PC-3 (cell line): ENCODE measurements at regions not wholly inside any gene's neighbourhood (a gene's known extent, or its start where the extent isn't known, plus 50 kb on each side); places are given as distances from the start of the nearest gene placed in this dataset.

ENCODE experiments used
- ATAC-seq: fragments of 200-7000 bp; cut with Tn5 transposase; 2 replicates; pipeline ENCODE4 v1.9.1; 2020; ENCODE audit warnings: mild to moderate bottlenecking, moderate library complexity
- BruUV-seq: library from RNA; stranded (reverse); fragments of 400-500 nt; replicated peaks from 2 replicates; lab custom pipeline; 2021; lab: Mats Ljungman, UMichigan
- CTCF ChIA-PET: fragments of 300-600 bp; sonication (Branson Sonifier 250); formaldehyde crosslinking; loops from one replicate; lab custom pipeline; 2022; ENCODE audit warnings: antibody characterized with exemption; lab: Charles Lee
- POLR2A ChIA-PET: fragments of 300-600 bp; sonication (Branson Sonifier 250); formaldehyde crosslinking; loops from one replicate; lab custom pipeline; 2022; ENCODE audit warnings: antibody characterized with exemption; ENCODE audit not compliant: unreplicated experiment; lab: Charles Lee
- DNase-seq: peaks from one replicate; pipeline ENCODE4 v3.0.0-alpha.2; 2015
- H2AFZ ChIP-seq: fragments of 300-600 bp; sonication (generic); 2 replicates; pipeline ENCODE4 v1.6.0; 2016; ENCODE audit warnings: antibody characterized with exemption, low read length
- H3F3A ChIP-seq: fragments of 300-600 bp; sonication (generic); one replicate; pipeline ENCODE4 v1.6.0; 2017; ENCODE audit warnings: antibody characterized with exemption, low read length, control low read depth, mild to moderate bottlenecking; ENCODE audit not compliant: unreplicated experiment
- H3K27ac ChIP-seq: fragments of 300-600 bp; sonication (generic); 2 replicates; pipeline ENCODE4 v1.5.1; 2016; ENCODE audit warnings: mild to moderate bottlenecking, low read length
- H3K27me3 ChIP-seq: fragments of 300-600 bp; sonication (generic); 2 replicates; pipeline ENCODE4 v1.6.1; 2016; ENCODE audit warnings: low read length, mixed read lengths
- H3K36me3 ChIP-seq: fragments of 300-600 bp; sonication (generic); 2 replicates; pipeline ENCODE4 v1.6.1; 2016; ENCODE audit warnings: low read depth, mixed run types, low read length, mixed read lengths
- H3K4me1 ChIP-seq: fragments of 300-600 bp; sonication (generic); 2 replicates; pipeline ENCODE4 v1.5.1; 2016; ENCODE audit warnings: low read length; ENCODE audit not compliant: insufficient read depth
- H3K4me2 ChIP-seq: fragments of 300-600 bp; sonication (generic); 2 replicates; pipeline ENCODE4 v1.6.0; 2016; ENCODE audit warnings: low read length
- H3K4me3 ChIP-seq: fragments of 300-600 bp; sonication (generic); 2 replicates; pipeline ENCODE4 v1.5.1; 2016; ENCODE audit warnings: mild to moderate bottlenecking, low read length, mixed read lengths
- H3K79me2 ChIP-seq: fragments of 300-600 bp; sonication (generic); 2 replicates; pipeline ENCODE4 v1.6.1; 2017; ENCODE audit warnings: low read length, mixed read lengths
- H3K9ac ChIP-seq: fragments of 300-600 bp; sonication (generic); 2 replicates; pipeline ENCODE4 v1.6.0; 2016; ENCODE audit warnings: mild to moderate bottlenecking, low read length
- H3K9me2 ChIP-seq: fragments of 300-600 bp; sonication (generic); replicated peaks from 2 replicates; pipeline ENCODE4 v1.6.1; 2016; ENCODE audit warnings: mixed run types, low read length, mixed read lengths
- H3K9me3 ChIP-seq: fragments of 300-600 bp; sonication (generic); 2 replicates; pipeline ENCODE4 v1.6.1; 2016; ENCODE audit warnings: low read length, mixed read lengths
- H4K20me1 ChIP-seq: fragments of 300-600 bp; sonication (generic); 2 replicates; pipeline ENCODE4 v1.6.1; 2016; ENCODE audit warnings: low read length, mixed read lengths
- EZH2 ChIP-seq: fragments of 300-600 bp; sonication (generic); IDR thresholded peaks from one replicate; pipeline ENCODE4 v1.6.1; 2017; ENCODE audit warnings: antibody characterized with exemption, mild to moderate bottlenecking, low read length; ENCODE audit not compliant: unreplicated experiment
- EZH2phosphoT487 ChIP-seq: fragments of 300-600 bp; sonication (generic); IDR thresholded peaks from 2 replicates; pipeline ENCODE4 v1.6.1; 2018; ENCODE audit warnings: mild to moderate bottlenecking, antibody characterized with exemption, low read length, borderline replicate concordance
- intact Hi-C: fragments of 100-400 bp; cut with micrococcal nuclease; formaldehyde crosslinking; loops from 2 replicates; pipeline ENCODE4 v1.9.0; 2023
- TF ChIP-seq, protein P1 (sequence below): fragments of 300-600 bp; sonication (generic); conservative IDR thresholded peaks from 2 replicates; pipeline ENCODE4 v1.5.1; 2017; ENCODE audit warnings: antibody characterized with exemption, low read depth, mild to moderate bottlenecking, low read length

DNA sequence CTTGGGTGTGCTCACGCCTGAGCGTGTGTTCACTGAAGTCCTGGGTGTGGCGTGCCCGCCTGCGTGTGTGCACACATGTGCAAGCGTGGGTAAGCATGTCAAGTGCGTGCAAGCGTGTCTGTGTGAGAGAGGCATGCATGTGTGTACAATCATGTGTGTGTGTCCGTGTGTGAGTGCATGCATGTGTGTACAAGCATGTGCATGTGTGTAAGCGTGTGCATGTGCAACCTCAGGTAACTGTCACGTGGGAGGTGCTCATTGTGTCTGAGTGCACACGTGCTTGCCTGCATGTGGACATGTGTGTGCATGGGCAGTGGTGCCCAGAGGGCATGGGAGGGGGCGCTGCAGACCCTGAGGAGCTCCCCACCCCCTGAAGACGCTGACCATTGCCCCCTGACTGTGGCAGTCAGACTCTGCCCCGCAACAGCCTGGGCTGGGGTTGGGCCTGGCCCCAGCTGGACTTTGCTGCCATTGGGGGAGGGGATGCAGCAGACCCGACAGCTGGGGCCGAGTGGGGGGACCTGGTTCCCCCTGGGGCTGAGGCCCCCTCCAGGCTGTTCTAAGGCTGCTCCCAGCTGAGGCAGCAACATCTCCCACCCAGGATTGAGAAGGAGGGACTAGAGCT lies 88.1 kb downstream of the UNCX start:
- Histone ChIP-seq H3K9me2 (no peaks in the 10 kb centered on the region), H3K27ac (no peak overlapping the region), H3K4me1 (no peaks in the 10 kb centered on the region), H3K4me2 (no peak overlapping the region), H3F3A (no peaks in the 10 kb centered on the region), H3K27me3 (peaks cover 32% of the 10 kb centered on the region), H3K79me2 (no peaks in the 10 kb centered on the region), H2AFZ (no peak overlapping the region), H4K20me1 (no peaks in the 10 kb centered on the region), H3K36me3 (no peaks in the 10 kb centered on the region), H3K9me3 (no peaks in the 10 kb centered on the region), H3K9ac (no peak overlapping the region), H3K4me3 (no peak overlapping the region)
- no peak for ATAC-seq
- intact Hi-C loops, result no loop called here
- ChIA-PET CTCF (no interaction called here), POLR2A (no interaction called here)
- no peak for DNase-seq
- no TSS peak for BruUV-seq
- TF ChIP-seq EZH2phosphoT487, result no peak
- TF ChIP-seq, protein P1, sequence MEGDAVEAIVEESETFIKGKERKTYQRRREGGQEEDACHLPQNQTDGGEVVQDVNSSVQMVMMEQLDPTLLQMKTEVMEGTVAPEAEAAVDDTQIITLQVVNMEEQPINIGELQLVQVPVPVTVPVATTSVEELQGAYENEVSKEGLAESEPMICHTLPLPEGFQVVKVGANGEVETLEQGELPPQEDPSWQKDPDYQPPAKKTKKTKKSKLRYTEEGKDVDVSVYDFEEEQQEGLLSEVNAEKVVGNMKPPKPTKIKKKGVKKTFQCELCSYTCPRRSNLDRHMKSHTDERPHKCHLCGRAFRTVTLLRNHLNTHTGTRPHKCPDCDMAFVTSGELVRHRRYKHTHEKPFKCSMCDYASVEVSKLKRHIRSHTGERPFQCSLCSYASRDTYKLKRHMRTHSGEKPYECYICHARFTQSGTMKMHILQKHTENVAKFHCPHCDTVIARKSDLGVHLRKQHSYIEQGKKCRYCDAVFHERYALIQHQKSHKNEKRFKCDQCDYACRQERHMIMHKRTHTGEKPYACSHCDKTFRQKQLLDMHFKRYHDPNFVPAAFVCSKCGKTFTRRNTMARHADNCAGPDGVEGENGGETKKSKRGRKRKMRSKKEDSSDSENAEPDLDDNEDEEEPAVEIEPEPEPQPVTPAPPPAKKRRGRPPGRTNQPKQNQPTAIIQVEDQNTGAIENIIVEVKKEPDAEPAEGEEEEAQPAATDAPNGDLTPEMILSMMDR, result no peak
- no peak for TF ChIP-seq EZH2

DNA sequence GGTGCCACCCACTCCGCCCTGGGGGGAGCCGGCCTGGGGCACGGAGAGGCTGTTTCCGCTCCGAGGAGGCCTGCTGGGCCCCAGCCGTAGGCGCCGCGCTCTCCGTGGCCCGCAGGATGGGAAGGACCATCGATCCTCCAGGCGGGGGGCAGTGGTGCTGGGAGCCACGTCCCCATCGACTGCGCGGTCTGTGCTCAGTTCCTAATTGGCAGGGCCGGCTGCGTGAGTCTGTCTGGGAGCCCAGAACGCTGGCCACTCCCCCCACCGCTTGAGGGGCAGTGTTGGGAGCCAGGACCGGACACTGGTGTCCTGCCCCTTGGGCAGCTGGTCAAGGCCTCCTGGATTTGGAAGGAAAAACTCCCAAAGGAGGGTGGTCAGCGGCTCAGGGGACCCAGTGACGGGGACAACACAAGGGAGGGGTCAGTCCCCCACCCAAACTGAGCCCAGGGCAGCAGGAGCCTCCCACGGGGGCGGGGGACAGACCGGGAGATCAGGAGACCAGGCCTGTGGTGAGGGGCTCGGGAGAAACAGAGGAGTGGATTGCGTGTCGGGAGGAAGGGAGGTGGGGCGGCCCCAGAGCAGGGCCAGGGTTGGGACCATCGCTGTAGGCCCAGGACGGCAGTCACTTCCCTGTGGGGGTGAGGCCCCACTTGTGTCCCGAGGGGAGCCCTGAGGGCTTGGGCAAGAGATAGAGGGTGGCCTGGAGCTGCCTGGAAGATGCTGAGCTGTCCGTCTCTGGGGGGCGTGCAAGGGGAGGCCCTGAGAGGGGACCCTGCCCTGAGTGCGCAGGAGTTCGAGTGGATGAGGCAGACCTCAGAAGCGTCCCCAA lies 89.0 kb downstream of the UNCX start:
- BruUV-seq, result no TSS peak

More for the DNA sequence above, 89.0 kb downstream of the UNCX start:
- no peak overlapping the region for H3K27ac ChIP-seq
- no peaks in the 10 kb centered on the region for H3K4me1 ChIP-seq
- intact Hi-C loops, result no loop called here
- no peaks in the 10 kb centered on the region for H3K36me3 ChIP-seq
- H3F3A ChIP-seq, result no peaks in the 10 kb centered on the region
- H4K20me1 ChIP-seq, result no peaks in the 10 kb centered on the region
- no peak overlapping the region for H2AFZ ChIP-seq
- H3K9me3 ChIP-seq, result no peaks in the 10 kb centered on the region
- TF ChIP-seq EZH2phosphoT487, result no peak
- no peak for TF ChIP-seq EZH2
- TF ChIP-seq, protein P1, result no peak
- peaks cover 32% of the 10 kb centered on the region for H3K27me3 ChIP-seq
- no peak overlapping the region for H3K4me3 ChIP-seq
- H3K9ac ChIP-seq, result no peak overlapping the region
- no peak for DNase-seq
- H3K4me2 ChIP-seq, result no peak overlapping the region
- POLR2A ChIA-PET, result no interaction called here
- CTCF ChIA-PET, result no interaction called here
- no peaks in the 10 kb centered on the region for H3K9me2 ChIP-seq
- H3K79me2 ChIP-seq, result no peaks in the 10 kb centered on the region
- no peak for ATAC-seq
